Esophagus squamous epithelium (tissue), 4 donors: ENCODE measurements at regions not wholly inside any gene's neighbourhood (a gene's known extent, or its start where the extent isn't known, plus 50 kb on each side); places are given as distances from the start of the nearest gene placed in this dataset.

ENCODE experiments used
- POLR2A ChIP-seq, 4 donors: fragments of 450-650 bp; IDR thresholded peaks; one replicate each; pipeline ENCODE4 v1.6.1; 2017; ENCODE audit warnings: antibody characterized with exemption in 4 of 4, mild to moderate bottlenecking in 4 of 4, moderate library complexity in 3 of 4
- TF ChIP-seq, protein P1 (sequence below), 6 experiments: fragments of 450-650 bp in 4 of 6; fragments of 200-600 bp in 2 of 6; sonication (generic) in 2 of 6; IDR thresholded peaks; one replicate each; pipeline ENCODE4 v1.5.1; 2016 to 2019; ENCODE audit warnings: antibody characterized with exemption in 6 of 6, mild to moderate bottlenecking in 4 of 6, moderate library complexity in 4 of 6

DNA sequence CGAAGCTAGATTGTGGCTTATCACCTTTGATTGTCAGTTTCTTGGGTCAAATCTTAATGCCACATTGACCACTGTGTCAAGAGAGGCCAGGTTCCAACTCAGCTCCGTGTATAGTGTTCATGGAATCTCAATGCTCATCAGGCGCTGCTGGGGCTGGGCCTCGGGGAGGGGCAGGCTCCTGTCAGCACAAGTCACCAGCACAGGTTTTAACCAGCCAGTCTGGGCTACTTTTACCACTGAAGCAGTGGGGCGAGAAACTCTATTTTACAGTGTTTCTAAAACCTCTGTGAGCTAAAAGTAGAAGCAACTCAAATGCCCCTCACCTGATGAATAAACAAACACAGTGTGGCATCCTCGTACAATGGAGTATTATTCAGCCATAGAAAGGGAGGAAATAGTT lies 118.7 kb upstream of the GJB6 start:
- TF ChIP-seq, protein P1, sequence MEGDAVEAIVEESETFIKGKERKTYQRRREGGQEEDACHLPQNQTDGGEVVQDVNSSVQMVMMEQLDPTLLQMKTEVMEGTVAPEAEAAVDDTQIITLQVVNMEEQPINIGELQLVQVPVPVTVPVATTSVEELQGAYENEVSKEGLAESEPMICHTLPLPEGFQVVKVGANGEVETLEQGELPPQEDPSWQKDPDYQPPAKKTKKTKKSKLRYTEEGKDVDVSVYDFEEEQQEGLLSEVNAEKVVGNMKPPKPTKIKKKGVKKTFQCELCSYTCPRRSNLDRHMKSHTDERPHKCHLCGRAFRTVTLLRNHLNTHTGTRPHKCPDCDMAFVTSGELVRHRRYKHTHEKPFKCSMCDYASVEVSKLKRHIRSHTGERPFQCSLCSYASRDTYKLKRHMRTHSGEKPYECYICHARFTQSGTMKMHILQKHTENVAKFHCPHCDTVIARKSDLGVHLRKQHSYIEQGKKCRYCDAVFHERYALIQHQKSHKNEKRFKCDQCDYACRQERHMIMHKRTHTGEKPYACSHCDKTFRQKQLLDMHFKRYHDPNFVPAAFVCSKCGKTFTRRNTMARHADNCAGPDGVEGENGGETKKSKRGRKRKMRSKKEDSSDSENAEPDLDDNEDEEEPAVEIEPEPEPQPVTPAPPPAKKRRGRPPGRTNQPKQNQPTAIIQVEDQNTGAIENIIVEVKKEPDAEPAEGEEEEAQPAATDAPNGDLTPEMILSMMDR (IDR thresholded peaks at IDR 0.05) = no peak
- TF ChIP-seq POLR2A (IDR thresholded peaks at IDR 0.05) = no peak
